ENCODE measurements at regions not wholly inside any gene's neighbourhood (a gene's known extent, or its start where the extent isn't known, plus 50 kb on each side); places are given as distances from the start of the nearest gene placed in this dataset.

DNA sequence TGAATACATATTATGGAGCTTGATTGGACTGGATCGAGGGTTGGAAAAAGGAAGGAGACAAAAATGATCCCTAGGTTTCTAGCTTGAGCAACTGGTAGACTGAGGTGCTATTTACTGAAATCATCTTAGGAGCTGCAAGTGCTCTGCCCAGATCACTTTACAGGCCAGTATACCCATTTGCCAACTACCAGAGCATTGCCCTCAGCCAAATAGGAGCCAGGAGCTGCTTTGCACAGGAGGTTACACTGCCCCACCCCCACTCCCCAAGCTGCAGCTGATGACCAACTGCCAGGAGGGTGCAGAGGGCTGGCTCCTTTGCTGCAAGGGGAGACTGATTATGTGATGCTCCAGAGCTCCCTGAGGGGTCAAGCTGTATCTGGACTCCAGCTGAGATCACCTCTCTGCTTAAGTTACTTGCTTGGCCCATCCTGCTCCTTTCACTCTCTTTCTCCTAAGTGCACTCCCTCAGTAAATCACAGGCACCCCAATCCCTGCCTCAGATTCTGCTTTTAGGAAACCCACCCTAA, 275.4 kb downstream of the ZEB1 start:
- ATAC-seq, result no peak
- Histone ChIP-seq H3K4me1 (no peaks in the 10 kb centered on the region), H3K4me3 (no peak overlapping the region), H3K36me3 (no peaks in the 10 kb centered on the region), H3K27me3 (ENCODE audit: low read depth) (no peaks in the 10 kb centered on the region), H3K27ac (no peak overlapping the region), H3K9me3 (peaks cover 7% of the 10 kb centered on the region)
- intact Hi-C loops (cut with DNase I), result no loop called here
- DNase-seq, result no peak
- no peak for TF ChIP-seq CTCF (IDR thresholded peaks at IDR 0.05)

GRCh38 chr10:31593124-31593523, 274.1 kb downstream of the ZEB1 start:
- TF ChIP-seq CTCF (IDR thresholded peaks at IDR 0.05), result no peak
- ATAC-seq, result no peak
- intact Hi-C loops (cut with DNase I), result no loop called here

DNA sequence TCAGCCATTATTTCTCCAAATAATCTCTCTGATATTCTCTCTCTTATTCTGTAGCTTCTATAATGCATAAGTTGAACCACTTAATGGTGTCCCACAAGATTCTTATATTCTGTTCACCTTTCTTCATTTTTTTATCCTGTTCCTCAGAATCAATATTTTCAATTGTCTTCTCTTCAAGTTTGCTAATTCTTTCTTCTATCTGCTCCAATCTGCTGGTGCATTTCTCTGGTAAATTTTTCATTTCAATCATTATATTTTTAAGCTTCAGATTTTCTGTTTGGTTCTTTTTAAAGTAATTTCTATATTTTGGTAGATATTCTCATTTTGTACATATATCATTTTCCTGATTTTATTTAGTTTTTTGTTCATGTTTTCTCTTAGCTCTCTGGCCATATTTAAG, 272.6 kb downstream of the ZEB1 start:
- Histone ChIP-seq H3K27me3 (ENCODE audit: low read depth) (no peaks in the 10 kb centered on the region), H3K4me1 (no peaks in the 10 kb centered on the region), H3K36me3 (no peaks in the 10 kb centered on the region), H3K4me3 (no peak overlapping the region), H3K9me3 (peaks cover 7% of the 10 kb centered on the region), H3K27ac (no peak overlapping the region)
- TF ChIP-seq CTCF (IDR thresholded peaks at IDR 0.05), result no peak
- no peak for DNase-seq
- ATAC-seq, result no peak
- intact Hi-C loops (cut with DNase I), result no loop called here

More at GRCh38 chr10:31593124-31593523, 274.1 kb downstream of the ZEB1 start:
- Histone ChIP-seq H3K4me1 (no peaks in the 10 kb centered on the region), H3K27me3 (ENCODE audit: low read depth) (no peaks in the 10 kb centered on the region), H3K27ac (no peak overlapping the region), H3K9me3 (peaks cover 7% of the 10 kb centered on the region), H3K36me3 (no peaks in the 10 kb centered on the region), H3K4me3 (no peak overlapping the region)
- DNase-seq, result no peak

GRCh38 chr10:31590023-31590800, 271.2 kb downstream of the ZEB1 start:
- Histone ChIP-seq H3K36me3 (no peaks in the 10 kb centered on the region), H3K9me3 (peaks cover 7% of the 10 kb centered on the region), H3K27me3 (ENCODE audit: low read depth) (no peaks in the 10 kb centered on the region), H3K4me3 (no peak overlapping the region), H3K27ac (no peak overlapping the region), H3K4me1 (no peaks in the 10 kb centered on the region)
- no peak for DNase-seq
- ATAC-seq, result no peak
- no peak for TF ChIP-seq CTCF (IDR thresholded peaks at IDR 0.05)
- intact Hi-C loops (cut with DNase I), result no loop called here

DNA sequence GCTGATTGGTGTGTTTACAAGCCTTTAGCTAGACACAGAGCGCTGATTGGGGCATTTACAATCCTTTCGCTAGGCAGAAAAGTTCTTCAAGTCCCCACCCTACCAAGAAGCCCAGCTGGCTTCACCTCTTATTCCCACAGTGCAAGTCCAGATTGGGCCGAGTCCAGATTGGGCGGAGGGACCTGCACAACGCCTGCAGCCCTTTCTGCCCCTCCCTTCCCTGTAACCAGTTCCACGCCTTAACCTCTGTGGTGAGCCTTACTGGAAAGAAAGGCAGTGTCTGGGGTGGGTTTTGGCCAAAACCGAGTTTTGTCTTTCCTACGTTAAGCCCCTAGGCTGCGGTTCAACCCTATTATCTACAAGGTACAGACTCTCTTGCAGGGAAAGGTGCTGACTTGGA, 268.7 kb downstream of the ZEB1 start:
- peak overlapping the region; percentile 9 for H3K27ac ChIP-seq
- no peaks in the 10 kb centered on the region for H3K27me3 ChIP-seq (ENCODE audit: low read depth)
- TF ChIP-seq CTCF (IDR thresholded peaks at IDR 0.05), result no peak
- intact Hi-C loops (cut with DNase I), result no loop called here
- peaks cover 23% of the 10 kb centered on the region for H3K4me1 ChIP-seq
- H3K9me3 ChIP-seq, result peaks cover 7% of the 10 kb centered on the region
- no peak overlapping the region for H3K4me3 ChIP-seq
- DNase-seq (no peak), ATAC-seq (no peak)
- H3K36me3 ChIP-seq, result no peaks in the 10 kb centered on the region
